Activated effector memory CD4-positive, alpha-beta T cell treated with Interleukin-2 at 50 U/mL for 16 hours (primary cell): ENCODE measurements at regions not wholly inside any gene's neighbourhood (a gene's known extent, or its start where the extent isn't known, plus 50 kb on each side); places are given as distances from the start of the nearest gene placed in this dataset.

ENCODE experiments used
- DNase-seq: peaks from one replicate; pipeline ENCODE4 v3.0.0-alpha.2; 2020

DNA sequence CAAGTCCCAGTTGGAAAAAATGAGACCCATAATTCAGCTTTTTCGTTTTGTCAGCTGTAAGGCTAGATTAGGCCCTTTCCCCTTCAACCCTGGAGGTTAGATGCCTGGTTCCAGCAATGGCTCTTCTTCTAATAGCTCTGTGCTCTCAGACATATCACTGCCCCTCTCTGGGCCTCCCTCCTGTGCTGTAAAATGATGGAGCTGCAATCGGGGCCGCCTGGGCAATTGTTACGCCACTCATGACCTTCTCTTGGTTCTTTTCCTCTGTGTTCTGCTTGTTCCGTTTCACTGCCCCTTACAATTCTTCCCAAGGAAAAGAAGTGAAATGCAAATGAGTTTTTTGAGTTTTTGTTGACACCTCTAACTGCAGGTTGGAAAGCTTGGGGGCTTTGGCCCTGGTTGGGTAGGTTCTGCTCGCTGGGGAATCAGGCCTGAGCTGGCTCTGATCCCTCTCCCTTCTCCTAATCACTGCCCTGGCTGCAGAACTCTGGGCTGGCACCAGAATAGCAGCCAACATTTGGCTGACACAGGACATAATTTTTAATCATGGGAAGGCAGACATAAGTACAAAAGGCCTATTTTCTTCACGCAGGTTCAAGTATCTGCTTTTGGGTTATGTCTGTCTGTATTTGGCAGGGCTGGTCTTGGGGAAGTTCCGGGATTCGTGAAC lies 110.9 kb downstream of the FOXD1 start:
- DNase-seq: no peak

GRCh38 chr5:73336366-73336765 lies 112.2 kb downstream of the FOXD1 start:
- no peak for DNase-seq

DNA sequence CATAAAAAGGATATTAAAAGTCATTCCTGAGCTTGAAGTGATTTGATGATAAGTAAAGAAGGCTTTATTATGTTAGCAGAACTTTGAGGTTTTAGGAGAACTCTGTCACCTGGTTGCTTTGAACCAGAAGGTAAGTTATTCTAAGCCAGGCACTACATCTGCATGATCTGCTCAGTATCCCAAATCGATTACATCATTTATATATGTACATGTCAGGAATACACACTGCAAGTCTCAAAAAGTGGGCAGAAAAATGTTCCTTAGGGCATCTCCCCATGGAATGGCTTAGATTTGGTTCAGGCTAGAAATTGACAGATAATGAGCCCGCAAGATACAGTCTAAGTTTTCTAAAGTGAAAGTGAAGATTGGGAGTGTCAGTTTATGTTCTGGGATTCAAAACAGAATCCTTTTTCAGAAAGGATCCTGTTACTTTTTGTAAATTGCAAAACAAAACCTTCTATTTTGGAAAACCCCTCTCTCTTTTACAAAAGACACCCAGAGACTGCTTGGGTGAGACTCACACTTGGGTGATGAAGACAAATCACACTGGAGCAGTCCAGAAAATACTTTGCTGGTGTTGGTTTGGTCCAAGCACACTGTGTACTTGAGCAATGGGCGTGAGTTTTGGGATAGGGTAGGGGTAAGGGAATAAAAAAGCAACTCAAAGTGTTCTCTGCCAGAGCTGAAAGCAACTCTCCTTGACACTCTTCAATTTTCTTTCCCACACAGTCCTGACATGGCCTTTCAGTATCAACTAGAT lies 114.5 kb downstream of the FOXD1 start:
- no peak for DNase-seq

DNA sequence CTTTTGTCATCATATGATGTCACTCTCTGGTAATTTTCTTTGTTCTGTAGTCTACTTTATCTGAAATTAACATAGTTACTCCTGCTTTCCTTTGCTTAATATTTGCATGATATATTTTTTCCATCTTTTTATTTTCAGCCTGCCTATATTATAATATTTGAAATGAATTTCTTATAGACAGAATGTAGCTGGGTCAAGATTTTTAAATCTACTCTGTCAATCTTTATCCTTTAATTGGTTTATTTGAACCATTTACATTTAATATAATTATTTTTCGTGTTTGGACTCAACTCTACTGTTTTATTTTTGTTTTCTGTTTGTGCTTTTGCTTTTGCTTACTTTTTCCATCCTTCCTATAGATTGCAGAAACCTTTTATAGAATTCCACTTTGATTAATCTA lies 118.0 kb downstream of the FOXD1 start:
- no peak for DNase-seq

DNA sequence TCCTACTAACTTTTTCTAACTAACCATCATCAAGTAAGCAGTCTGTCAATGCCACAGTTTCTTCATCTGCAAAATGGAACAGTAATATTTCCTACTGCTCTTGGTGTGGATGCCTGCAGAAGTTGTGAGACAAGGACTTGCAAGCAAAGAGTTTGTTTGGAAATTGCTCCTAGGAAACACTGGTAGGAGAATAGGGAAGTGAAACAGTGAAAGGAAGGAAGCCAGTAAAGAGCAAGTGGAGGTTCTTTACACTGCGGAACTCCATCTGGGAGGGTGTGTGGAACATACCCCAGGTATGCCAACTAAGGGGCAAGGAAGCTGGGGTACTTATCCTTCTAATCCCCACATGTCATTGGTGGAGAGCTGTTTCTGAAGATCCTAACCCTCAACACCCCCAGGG lies 119.9 kb downstream of the FOXD1 start:
- DNase-seq: no peak

- DNase-seq: no peak
Observed at GRCh38 chr5:73327908-73328455, 120.6 kb downstream of the FOXD1 start.

DNA sequence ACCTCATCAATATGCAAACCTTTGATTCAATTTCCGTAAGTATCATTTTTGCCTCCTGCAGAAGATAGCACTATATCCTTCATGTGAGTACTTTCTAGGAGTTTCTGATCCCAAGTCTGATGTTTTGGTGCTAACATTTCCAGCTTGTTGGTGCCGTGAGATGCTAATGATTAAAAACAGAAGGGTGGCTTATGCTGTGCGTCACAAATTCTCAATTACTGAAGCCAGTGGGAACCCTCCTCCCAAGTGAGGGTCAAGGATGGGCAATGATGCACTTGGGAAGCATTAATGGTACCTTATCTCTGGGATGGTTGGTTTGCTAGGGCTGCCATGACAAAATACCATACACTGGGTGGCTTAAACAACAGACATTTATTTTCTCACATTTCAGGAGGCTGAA lies 123.0 kb downstream of the FOXD1 start:
- DNase-seq: no peak

GRCh38 chr5:73323466-73323865 lies 125.1 kb downstream of the FOXD1 start:
- DNase-seq: no peak

DNA sequence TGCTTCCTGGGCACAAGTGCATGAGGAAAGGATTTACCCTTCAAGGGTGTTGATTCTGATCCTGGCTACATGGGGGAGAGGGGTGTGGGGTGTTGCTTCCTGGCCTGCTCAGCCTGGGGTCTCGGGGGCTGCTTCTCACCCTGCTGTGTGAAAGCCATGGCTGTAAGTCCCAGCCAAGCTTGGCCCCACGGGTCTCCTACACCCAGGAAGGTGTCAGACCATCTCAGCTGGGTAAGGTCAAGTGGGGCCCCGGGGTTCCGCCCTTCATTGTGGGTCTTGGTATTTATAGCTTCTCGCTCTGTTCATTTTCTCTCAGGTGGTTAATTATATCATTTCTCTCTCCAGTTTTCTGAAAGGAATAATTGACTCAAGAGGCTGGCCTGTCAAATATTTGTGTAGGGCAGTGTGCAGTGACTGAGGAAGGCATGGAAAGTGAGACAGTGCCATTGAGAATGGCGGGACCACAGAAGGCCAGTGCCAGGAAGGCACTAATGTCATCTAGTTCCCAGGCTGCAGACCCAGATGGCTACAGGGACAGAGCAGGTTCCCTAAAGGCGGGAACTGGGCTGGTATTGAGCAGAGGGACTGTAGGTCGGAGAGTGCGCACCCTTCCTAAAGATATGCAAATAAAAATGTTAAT lies 126.0 kb downstream of the FOXD1 start:
- DNase-seq: no peak

DNA sequence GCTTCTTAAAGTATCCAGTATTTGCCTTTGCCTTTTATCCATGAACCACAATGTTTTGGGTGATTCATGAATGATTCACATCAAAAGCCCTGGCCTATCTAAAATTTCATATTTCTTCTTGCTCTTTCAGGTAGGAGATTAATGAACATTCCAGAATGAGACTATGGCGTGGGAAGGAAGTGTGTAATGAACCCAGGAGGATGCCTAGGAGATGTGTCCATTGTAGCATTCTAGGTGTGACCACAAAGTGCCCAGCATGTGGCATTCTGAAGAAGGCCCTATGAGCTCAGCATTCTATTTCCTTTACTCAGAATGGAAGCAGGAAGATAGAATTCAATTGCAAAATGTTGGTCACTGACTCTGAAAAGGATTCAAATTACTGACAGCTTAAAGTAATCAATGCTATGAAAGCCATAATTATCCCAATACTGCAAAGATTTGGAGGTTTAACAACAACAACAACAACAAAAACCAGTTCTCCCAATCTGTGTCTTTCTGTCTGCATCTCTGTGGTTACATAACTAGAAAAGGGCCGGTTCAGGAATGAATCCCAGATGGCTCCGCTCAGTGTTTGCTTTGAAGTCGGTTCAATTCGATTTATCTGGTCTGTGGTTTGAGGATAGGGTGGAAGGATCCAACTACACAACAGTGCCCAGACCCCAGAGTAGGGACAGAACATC lies 126.7 kb downstream of the FOXD1 start:
- no peak for DNase-seq

GRCh38 chr5:73319036-73319435 lies 129.5 kb downstream of the FOXD1 start:
- no peak for DNase-seq

GRCh38 chr5:73318308-73318719 lies 130.3 kb downstream of the FOXD1 start:
- no peak for DNase-seq

DNA sequence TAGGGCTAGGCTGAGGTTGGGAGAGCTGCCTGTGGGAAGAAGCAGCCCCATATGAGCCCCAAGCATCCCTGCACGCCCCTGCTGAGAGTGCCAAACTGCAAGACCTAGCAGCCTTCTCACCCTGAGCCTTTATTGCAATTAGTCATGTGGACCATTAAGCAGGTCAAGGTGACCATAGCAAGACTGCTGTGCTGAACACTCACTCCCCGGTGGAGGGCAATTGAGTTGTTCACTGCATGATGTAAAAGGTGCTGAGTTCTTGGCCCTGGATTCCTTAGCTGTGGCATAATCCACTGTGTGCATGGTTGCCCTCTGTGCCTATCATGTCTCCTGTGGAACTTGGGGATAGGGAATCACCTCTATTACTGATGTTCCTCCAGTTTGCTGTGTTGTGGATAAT lies 131.1 kb downstream of the FOXD1 start:
- no peak for DNase-seq

DNA sequence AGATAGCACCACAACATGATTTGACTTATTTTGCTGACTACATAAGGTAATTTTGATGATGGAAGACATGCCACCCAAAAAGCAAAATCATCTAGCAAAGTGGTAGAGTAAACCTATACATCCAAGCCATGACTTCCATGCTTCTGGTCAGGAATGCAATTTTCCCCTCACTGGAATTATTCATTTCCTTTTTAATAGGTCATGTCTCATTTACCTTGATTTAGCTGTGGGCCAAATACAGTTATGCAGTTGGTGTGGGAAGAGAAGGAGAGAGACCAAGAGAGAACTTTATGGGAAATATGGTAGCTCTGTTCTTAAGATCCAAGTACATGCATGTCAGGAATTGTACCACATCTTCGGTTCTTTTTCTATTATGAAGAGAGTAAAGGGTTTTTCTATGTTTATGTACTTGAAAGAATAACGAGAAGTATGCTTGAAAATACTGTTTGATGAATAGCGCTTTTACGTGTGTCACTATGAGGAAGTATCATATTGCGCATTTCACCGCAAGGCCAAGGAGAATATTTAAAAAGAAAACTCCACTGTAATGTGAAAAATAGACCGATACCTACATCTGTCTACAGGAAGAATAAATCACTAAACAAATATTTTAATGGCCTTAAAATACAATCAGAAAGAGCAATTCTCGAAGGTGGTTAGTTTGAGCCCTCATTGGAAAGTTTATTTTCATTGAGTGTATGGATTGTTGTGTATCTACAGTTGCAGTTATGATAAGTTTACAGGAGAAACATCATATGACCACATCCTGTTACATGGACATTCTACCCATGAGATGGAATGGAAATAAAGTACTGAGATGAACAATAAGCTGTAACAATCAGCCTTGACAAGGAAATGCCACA lies 134.0 kb downstream of the FOXD1 start:
- DNase-seq: no peak

DNA sequence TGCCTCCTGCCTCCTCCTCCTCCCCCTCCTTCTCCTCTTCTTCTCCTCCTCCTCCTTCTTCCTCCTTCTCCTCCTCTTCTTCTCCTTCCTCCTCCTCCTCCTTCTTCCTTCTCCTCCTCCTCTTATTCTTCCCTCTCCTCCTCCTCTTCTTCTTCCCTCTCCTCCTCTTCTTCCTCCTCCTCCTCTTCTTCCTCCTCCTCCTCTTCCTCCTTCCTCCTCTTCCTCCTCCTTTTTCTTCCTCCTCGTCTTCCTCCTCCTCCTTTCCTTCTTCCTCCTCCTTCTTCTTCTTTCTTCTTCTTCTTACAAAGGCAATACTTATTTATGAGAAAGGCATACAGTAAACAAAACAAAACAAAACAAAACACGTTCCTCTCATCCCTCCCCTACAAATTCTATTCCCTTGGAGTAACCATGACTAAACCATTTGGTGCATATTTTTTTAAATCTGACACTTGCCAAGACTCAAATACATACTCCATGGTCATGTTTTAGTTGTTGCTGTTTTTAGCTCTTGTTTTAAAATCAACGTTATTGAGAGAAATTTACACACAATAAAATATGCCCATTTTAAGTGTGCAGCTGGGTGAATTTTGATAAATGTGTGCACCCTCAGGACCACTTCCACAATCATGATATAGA lies 135.6 kb downstream of the FOXD1 start:
- no peak for DNase-seq

GRCh38 chr5:73312146-73312871 lies 136.3 kb downstream of the FOXD1 start:
- no peak for DNase-seq

GRCh38 chr5:73311291-73312110 lies 137.1 kb downstream of the FOXD1 start:
- no peak for DNase-seq

DNA sequence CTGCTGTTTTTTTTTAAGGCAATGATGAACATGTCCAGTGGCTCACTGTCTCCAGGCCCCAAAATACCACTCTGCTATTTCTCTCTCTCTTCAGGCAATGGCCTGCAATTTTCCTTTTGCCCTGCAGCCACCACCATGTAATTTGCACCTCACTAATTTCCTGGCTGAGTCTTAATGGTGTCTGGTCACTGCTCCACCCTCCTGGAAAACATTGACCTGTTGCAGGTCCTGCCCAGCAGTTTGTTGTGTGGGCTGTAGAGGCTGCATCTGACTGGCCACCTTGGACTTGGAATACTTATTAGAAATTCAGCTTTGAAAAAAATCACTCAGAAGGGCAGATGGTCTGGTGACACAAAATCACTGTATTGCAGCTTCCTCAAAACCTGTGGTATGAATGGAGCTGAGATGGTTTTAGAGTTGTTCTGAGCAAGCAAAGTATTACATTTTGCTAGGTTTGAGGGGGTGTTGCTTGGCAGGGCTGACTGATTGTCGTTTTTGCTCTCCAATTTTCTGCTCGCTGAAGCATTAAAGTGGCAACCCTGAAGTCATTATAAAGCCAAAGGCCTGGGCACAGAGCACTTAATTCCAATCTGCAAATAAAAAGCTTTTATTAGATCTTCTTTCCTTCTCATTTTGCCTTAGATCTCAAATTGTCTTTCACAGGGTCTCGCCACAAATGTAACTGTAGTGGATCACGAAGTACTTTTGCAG lies 134.8 kb downstream of the TMEM174 start:
- DNase-seq: no peak

- DNase-seq: no peak
Observed at GRCh38 chr5:73306741-73307275, 133.8 kb downstream of the TMEM174 start.
